ENCODE measurements at regions not wholly inside any gene's neighbourhood (a gene's known extent, or its start where the extent isn't known, plus 50 kb on each side); places are given as distances from the start of the nearest gene placed in this dataset.
A peak's percentile ranks its signal among the peaks of the same experiment; 100 is the strongest.

DNA sequence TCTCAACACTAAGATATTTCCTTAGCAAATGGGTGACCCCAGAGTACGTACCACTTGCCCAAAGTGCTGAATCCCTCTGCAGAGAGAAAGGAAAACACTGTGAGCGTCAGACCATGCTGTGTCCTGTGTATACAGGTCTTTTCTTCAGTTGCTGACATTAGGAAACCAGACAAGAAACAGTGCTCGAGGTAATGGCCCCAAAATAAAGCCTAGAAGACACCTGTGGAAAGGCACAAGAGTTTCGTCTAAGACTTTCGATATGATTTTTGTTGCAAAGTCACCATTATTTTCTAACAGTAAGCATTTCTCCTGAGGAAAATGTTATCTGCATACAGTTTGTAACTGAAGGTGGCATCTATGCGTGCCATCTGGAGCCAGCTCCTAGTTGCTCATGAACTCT, 62.0 kb upstream of the SIMC1 start:
- no peak for DNase-seq (ENCODE audit: low spot score)

DNA sequence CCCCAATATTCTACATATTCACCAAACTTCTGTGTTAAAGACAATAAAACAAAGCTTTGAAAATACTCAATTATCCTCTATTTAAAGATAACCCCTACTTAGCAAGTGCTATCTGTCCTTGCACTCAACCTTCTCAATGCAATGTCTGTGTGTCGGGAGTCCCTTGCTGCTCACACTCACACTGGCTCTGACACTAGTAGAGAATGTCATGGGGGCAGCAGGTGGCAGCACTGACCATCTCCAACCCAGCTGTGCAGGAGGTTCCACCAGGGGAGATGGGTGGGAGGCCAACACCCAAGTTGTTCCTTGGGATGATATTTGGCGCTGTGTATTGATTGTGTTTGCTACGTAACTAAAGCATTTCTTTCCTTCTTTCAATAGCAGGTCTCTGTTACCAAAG, 59.4 kb upstream of the SIMC1 start:
- DNase-seq (ENCODE audit: low spot score): peak; percentile 55

DNA sequence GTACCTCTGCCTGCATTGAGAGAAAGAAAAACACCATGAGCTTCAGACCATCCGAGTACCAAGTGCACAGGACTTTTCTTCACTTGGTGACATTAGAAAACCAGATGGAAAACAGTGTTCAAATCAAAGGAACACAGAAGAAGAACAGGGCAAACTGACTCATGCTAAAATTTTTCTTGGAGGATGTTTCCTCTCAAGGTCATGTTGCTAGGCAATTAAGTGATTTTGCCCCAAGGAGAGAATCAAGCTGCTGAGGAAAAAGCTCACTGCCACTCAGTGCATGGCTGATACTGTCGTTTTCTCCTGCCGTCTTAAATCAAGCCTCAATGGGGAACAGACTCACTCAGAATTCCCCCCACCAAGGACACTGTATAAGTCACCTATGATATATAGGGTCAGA, 57.9 kb upstream of the SIMC1 start:
- DNase-seq (ENCODE audit: low spot score): no peak

DNA sequence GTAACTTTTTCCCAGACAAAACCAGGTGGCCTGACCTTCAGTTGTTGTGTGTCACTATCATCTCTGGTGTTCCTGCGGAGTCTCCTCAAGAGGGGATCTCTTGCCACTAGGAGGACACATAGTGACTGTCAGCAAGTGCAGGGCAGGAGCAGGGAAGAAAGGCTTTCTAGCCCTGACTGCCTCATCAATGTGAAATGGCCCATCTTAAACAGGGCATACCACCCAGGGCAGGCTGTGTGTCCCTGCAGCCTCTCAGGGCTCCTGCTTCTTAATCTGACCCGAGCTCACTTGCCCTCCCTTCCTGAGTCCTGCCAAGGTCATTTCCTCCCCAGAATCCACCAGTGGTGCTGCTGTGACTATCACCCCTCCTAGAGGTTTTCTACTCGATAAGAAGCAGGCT, 57.4 kb upstream of the SIMC1 start:
- DNase-seq (ENCODE audit: low spot score): no peak

DNA sequence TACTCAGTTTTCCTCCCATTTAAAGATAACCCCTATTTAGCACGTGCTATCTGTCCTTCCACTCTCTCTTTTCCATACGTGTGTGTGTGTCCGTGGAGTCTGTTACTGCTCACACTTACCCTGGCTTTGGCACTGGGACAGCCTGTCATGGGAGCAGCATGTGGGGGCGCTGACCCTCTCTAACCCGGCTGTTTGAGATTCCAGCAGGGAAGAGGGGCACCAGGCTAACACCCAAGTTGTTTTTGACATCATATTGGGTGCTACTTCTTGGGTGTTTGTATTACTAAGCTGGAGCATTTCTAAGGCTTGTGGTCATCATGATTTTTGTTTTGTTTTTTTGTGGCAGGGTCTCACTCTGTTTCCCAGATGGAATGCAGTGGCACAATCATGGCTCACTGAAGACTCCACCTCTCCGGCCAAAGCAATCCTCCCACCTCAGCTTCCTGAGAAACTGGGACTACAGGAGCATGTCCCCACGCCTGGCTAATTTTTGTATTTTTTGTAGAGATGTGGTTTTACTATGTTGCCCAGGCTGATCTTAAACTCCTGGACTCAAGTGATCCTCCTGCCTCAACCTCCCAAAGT, 56.9 kb upstream of the SIMC1 start:
- DNase-seq (ENCODE audit: low spot score): no peak

DNA sequence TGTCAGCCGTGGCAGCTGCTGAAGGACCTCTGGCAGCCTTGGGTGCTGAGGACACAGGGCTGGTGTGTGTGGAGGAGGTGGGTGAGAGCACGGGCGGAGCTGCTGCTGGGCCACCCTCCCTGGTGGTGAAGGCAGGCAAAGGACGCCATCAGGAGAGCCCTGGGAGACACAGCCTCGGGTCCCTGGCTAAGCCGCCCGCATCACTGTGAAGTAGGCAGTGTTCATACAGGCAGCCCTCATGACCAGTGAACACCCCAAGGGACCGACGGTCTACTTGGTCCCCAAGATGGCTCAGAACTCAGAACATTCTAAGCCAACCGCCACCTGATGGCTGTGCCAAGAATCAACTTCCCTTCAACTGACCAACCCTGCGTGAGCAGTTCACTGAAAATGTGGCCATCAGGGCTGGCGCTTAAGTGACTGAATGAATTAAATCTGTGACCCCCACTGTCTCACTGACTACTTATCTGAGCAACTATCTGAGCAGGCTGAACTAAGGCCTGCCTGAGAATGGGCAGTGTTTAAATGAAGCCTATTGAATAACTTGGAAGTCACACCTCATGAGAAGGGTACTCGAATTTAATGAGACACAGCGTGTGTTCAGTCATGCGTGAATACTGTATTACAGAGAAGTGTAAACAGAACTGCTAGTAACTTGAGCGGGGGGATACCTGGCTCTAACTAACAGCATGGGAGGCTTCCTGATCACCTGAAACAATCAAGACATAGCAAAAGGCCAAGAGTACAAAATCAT, 54.7 kb upstream of the SIMC1 start:
- no peak for DNase-seq (ENCODE audit: low spot score)

DNA sequence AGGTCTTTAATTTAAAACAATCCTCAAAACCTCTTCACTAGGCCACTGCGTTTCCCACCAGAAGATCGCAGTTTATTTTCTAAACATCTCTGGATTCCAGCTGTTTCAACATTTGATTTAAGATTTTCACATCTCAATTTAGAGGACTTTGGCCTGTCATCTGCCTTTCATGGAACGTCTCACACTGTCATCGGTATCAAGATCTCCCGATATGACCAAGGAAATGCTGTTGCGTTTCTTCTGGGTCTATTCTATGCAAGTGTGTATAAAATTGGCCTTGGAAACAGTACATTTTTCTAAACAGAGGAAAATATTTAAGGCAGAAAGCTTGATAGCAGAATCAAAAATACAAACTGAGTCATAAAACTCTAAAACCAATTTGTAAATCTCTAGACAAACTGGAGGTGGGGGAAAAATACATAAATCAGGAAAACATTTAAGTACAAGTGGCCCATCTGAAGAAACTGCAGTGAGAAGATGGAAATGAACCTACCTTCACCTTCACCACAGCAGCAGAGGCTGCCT, 53.6 kb upstream of the SIMC1 start:
- no peak for DNase-seq (ENCODE audit: low spot score)

DNA sequence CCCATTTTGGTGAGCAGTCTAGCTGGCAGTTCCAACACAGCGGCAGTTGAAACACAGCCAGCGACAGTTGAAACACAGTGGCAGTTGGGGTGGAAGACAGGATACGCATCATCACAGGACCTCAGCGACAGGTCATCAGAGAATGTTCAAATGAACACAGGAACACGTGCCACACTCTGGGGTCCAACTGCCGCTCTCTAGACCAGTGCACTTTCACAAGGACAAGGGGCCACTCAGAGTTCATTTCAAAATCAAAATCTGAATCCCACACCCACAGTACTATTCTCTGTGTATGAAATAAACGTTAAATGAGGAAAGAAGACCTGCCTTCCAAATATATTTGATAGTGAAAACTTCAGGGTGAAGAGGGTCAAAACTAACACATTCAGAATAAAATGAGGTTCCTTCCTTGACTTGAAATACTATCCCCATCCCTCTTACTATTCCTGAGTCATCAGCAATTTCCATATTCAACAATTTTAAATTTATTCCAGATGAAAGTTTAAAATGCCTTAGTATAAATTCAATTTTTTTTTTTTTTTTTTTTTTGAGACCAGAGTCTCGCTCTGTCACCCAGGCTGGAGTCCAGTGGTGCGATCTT, 53.0 kb upstream of the SIMC1 start:
- no peak for DNase-seq (ENCODE audit: low spot score)

DNA sequence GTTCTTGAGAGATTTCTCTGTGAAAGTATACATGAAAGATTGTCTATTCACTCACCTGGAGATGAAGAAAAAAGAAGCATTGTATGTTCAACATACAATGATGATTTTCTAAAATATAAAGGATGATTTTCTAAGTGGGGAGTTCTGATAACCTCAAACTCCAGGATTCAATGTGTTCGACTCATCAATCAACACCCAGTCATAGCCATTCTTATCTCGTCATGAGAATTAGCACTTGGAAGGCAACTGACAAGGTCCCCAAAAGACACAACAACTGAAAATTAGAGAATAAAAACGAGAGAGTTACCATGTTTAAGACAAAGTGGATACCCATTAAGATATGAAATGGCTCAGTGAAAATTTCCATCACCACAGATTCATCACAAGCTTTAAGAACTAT, 52.1 kb upstream of the SIMC1 start:
- no peak for DNase-seq (ENCODE audit: low spot score)

DNA sequence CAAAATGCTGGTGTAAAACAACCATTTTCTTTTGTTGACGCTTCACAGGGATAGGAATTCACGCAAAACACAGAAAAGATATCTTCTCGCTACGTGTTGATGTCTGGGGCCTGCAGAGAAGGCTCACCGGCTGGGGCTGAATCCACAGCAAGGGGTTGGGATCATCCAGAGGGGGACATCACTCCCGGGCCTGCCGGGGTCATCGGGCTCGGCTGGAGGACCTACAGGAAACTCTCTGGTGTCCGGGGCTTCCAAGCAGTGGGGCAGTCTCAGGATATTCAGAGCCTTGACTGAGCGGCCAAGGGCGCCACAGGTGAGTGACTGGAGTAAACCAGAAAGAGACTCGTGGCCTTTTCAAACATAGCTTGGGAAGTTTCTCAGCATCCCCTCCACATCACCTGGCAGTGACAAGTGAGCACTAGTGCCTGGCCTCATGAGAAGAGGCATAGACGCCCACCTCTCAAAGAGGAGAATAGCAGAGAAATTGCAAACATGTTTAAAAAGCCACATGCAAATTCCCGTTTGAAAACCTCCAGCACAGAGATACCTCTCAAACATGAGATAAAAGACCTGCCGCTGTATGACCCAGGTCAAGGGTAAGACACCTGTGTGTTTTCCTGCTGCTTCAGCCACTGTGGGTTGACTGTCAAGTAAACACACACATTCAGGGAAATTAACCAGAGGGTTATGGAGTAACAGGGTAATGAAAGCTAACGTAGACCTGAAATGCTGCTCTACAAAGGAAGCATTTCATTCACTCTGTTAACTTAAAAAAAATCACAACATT, 50.8 kb upstream of the SIMC1 start:
- DNase-seq (ENCODE audit: low spot score): no peak

DNA sequence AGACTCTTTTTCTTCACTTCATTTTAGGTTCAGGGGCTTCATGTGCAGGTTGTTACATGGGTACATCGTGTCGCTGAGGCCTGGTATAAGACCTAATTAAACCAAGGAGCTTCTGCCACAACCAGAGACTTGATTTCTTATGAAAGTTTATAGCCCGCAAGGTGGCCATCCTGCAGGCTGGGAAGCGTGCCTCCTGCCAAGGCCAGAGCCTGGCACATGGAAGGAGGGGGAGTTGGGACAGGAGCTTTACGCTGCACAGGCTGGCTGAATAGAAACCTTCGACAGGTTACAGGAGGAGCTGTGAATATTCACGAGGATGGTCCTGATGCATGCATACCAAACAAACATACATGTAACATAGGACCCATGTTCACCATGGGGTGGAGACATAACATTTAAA, 50.1 kb upstream of the SIMC1 start:
- no peak for DNase-seq (ENCODE audit: low spot score)
